Astrocyte of the cerebellum (primary cell): ENCODE measurements at regions not wholly inside any gene's neighbourhood (a gene's known extent, or its start where the extent isn't known, plus 50 kb on each side); places are given as distances from the start of the nearest gene placed in this dataset.

ENCODE experiments used
- DNase-seq: peaks from one replicate; pipeline ENCODE4 v3.0.0-alpha.2; 2011; ENCODE audit warnings: low read depth
- H3K4me3 ChIP-seq: 2 replicates; pipeline ENCODE4 v1.5.1; 2011; ENCODE audit warnings: mild to moderate bottlenecking, low read depth, low read length, moderate library complexity
- CTCF ChIP-seq: IDR thresholded peaks from 2 replicates; pipeline ENCODE4 v1.5.1; 2012; ENCODE audit warnings: low read length, low read depth, moderate library complexity, mild to moderate bottlenecking; ENCODE audit errors: missing control alignments
- in situ Hi-C: cut with HindIII; loops from 2 replicates; pipeline ENCODE4 v1.10.0; 2017; ENCODE audit warnings: low sequenced_read_pairs

- no peak for TF ChIP-seq CTCF
- no peak overlapping the region for H3K4me3 ChIP-seq
- no peak for DNase-seq
- in situ Hi-C loops, result no loop called here
These were observed 263.7 kb downstream of the TTC6 start for GRCh38 chr14:37859177-37859576.

DNA sequence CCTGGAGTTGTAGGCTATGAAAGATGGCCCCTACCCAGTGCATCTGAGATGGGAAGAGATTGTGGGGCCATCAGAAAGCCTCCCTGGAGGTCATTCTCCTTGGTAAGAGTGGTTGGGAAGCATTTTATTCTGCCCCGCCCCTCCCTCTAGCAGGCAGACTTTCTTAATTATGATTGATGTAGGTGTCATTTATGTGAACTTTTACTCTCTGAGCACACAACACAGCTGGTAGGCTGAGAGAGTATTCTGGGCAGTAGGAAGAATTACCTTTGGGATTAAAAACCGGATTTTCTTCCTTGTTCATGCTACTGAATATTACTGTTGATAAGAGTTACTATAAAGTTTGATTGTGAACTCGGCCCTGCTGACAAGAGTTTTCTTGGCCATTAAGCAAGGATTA lies 266.8 kb downstream of the TTC6 start:
- DNase-seq, result no peak
- in situ Hi-C loops, result no loop called here
- no peak overlapping the region for H3K4me3 ChIP-seq
- TF ChIP-seq CTCF, result no peak

DNA sequence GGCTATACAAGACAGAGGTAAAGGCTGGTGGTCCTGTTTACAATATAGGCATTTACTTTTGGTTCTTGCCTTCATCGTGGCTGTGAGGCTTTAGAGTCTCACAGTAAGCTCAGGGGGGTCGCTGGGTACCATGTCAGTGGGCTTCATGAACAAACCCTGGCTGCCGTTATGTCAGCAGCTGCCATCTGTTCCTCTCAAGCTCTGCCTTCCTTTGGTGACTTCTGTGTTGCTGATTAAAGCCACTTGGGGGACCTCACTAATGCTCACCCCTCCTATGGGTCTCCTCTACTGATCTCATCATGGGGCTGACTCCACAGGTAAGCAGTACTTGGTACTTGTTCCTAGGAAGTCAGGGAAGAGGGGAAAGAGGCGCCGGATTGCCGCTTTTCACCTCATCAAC lies 268.7 kb downstream of the TTC6 start:
- in situ Hi-C loops, result no loop called here
- DNase-seq, result no peak
- TF ChIP-seq CTCF, result no peak
- no peak overlapping the region for H3K4me3 ChIP-seq

GRCh38 chr14:37864861-37865718 lies 269.7 kb downstream of the TTC6 start:
- H3K4me3 ChIP-seq, result no peak overlapping the region
- peak; percentile 70 for DNase-seq
- in situ Hi-C loops, result no loop called here
- no peak for TF ChIP-seq CTCF

GRCh38 chr14:37865719-37866549 lies 270.5 kb downstream of the TTC6 start:
- in situ Hi-C loops, result no loop called here
- H3K4me3 ChIP-seq, result no peak overlapping the region
- DNase-seq, result peak; percentile 33
- no peak for TF ChIP-seq CTCF

- in situ Hi-C loops, result no loop called here
- no peak overlapping the region for H3K4me3 ChIP-seq
- no peak for DNase-seq
- TF ChIP-seq CTCF, result no peak
These were observed 274.2 kb downstream of the TTC6 start for GRCh38 chr14:37869633-37870032.
